Right lobe of liver (tissue), 4 donors: ENCODE measurements at regions not wholly inside any gene's neighbourhood (a gene's known extent, or its start where the extent isn't known, plus 50 kb on each side); places are given as distances from the start of the nearest gene placed in this dataset.

Experiments
- CTCF ChIP-seq, 4 donors: fragments of 200-600 bp in 3 of 4; fragments of 450-650 bp in 1 of 4; IDR thresholded peaks; one replicate each; pipeline versions ENCODE4 v1.5.1 to v1.8.0; 2016 to 2022; ENCODE audit warnings: antibody characterized with exemption in 4 of 4, mild to moderate bottlenecking in 2 of 4
- POLR2A ChIP-seq: fragments of 450-650 bp; IDR thresholded peaks from one replicate; pipeline ENCODE4 v1.6.1; 2017; ENCODE audit warnings: antibody characterized with exemption, mild to moderate bottlenecking
- donor health status: DM: no; HTN: no; CAD: no.
- donor health status: DM: no; HTN: no; CAD: no.
- donor health status: DM: no; HTN: yes; CAD: no.

- no peak for TF ChIP-seq CTCF (IDR thresholded peaks at IDR 0.05)
- no peak for TF ChIP-seq POLR2A
Observed at GRCh38 chr21:15298306-15298705, 233.5 kb upstream of the NRIP1 start.
